Activated CD4-positive, CD25-positive, alpha-beta regulatory T cell treated with anti-CD3 and anti-CD28 coated beads, Interleukin-2, amount 50 U/mL, for 24 hours (primary cell): ENCODE measurements at regions not wholly inside any gene's neighbourhood (a gene's known extent, or its start where the extent isn't known, plus 50 kb on each side); places are given as distances from the start of the nearest gene placed in this dataset.

ENCODE experiments used
- ATAC-seq, 2 donors: fragments of 150-1000 bp; cut with Tn5 transposase; one replicate each; pipeline ENCODE4 v1.10.0; 2021; ENCODE audit warnings: mild to moderate bottlenecking in 1 of 2, moderate library complexity in 1 of 2

DNA sequence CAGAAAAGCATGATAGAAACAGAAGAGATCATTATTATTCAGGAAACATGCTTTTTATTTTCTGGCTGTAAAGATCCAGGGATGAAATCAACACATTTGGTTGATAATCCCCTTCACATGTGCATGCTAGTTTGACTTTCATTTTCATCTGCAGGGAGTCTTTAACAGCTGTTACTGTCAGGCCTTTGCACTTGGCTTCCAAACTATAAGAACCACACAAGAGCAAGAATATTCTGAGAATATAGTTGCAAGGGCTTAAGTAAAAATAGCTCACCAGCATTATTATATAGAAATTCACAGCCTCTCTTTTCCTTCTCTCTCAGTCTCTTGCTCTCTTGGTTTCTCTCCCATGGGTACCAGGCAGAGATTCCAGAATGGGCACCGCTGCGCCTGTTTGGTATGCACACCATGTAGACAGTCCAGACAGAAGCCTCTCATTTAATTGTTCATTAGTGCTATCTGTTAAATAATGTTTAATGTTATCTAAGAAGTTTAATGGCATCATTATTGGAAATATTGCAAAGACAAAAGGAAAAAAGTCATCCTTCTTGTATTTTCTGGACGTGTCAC, 622.3 kb upstream of the PLXNA2 start:
- no peak for ATAC-seq

DNA sequence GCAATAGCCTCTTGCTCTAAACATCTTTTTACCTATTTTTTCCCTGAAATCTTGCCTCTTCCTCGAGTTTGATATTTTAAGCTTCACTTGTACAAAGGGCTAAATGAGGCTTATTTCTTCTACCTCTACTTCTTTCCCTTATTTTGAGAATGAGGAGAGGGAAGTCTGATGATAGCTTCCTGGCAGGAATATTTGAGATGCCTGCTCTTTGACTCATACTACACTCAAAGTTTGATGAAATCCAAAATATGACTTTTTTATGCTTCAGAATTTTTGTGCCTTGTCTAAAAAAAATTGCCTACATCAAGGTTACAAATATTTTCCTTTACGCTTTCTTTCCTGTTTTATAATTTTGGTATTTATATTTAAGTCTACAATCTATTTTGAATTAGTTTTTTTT, 624.4 kb upstream of the PLXNA2 start:
- ATAC-seq = no peak

DNA sequence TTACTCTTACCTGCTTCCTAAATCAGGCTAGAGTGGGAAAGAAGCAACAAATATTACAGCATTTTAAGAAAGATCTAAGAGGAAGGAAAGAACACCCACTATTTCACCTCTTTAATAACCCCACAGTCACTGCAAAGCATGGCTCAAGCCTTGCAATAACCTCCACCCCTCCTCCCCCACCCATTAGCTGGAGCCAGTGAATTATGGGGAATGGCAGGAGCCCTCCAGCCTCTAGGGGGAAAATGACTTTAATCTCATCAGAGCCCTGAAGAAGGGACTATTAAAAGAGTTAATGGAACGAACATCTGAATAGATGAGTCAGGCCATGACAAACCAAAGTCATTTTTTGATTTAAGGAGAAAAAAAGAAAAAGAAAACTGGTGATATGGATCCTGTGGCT, 630.7 kb upstream of the PLXNA2 start:
- no peak for ATAC-seq

DNA sequence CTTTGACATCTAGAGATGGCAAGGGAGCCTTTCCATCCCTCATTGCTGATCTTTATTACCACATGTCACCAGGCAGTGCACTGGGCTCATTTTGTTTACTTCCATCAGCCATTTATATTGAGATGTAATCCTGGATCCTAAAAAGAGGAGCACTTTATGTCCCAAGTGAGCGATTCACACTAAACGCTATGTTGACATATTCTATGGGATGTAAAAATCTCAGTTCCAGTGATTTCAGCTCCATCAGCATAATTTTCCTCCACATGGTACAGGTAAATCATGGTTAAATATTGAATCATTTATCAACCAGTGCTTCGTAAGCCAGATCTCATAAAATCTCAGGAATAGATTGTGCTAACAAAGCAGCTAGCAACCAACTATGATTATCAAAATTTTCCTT, 634.8 kb upstream of the PLXNA2 start:
- ATAC-seq = no peak

DNA sequence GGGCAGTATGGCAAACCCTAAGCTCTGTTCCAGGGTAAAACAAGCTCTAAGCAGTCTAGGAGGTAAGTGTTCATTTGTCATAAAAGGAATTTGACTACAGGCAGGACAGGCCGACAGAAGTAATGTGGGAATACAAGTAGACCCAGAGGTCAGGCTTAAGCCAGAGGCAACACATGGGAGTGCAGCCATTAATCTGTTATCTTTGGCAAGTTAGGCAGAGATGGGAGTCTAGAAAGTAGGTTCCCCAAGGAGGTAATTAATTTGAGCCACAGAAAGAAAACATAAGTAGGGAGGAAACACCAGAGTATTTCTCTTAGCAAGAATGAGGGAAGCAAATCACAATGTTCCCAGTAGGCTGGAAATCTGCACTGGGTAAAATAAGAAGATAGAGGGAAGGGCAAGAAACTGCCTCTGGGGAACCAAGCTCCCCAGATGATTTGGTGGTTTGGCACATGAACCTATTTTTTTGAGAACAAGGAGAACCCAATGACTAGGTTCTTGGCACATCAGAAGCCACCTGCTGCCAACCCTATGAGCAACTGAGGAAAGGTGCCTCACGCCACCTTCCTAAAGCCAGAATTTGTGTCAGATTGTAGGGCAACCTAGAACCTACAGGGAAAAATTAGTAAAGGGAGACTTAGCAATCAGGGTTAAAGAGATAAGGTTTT, 636.4 kb upstream of the PLXNA2 start:
- ATAC-seq = no peak

DNA sequence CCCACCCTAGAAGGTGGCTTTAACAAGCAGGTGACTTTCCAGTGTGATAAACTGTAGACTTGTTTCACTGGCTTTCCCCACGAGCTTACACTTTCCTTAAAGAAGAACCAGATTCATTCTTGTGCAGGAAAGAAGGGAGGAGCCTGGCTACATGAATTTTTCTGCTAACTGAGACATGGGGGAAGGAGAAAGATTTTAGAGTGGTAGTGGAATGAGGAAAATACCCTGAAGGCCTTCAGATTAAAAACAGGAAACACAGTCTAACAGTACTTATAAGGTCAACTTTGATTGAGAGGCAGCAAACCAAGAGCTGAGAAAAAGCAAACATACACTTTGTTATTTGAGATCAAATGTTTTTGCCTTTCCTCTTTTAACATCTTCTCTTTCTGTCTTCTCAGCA, 640.9 kb upstream of the PLXNA2 start:
- no peak for ATAC-seq

DNA sequence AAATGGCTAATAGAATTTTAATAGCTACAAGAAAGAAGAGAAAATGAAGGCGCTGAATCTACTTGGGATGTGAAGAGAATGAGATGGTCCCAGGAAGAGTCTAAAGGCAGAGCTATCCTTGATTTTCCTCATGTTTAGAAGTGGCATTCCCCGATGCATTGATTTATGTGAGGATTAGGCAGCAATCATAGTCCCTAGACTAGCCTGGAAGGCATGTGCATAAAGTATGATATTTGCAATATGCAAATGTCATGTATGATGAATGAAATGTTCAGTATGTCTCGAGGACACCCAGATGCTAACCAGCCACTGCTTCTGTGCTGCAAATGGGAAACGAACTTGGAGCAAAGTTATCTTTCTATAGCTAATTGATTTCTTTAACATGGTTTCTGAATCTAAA, 641.5 kb upstream of the PLXNA2 start:
- ATAC-seq = no peak

DNA sequence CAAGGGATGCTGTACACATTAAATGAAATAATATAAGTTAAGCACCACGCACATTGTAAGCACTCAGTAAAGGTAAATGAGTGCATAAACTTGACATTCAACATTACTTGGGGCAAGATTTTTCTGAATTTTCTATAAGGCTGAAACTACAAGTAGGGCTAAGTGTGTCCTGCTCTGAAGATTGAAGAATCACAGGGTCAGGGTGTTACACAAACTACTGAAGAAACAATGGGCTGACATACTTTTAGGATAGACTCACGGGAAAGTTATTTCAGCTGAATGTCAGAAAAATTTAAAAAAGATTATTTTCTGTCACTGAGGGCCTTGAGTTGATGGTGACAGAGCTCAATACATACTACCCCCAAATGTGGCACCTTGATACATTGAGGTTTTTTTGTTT, 644.2 kb upstream of the PLXNA2 start:
- no peak for ATAC-seq

DNA sequence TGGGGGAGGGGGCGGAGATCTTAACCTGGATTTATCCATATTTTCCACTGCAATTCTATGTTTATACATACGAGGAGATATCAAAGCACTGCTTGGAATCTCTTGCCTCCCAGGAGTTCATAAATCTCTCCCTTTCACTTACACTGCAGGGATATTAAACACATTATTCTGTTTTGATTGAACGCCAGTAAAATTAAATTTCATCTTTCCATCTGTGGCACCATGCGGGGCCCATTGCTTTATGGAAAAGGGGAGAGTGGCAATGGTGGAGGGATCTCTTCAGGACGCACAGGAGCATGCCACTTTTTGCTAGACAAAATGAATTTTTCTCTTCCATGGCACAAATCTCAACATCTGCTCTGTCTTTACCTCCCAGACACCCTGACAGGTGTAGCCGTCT, 648.0 kb upstream of the PLXNA2 start:
- ATAC-seq = no peak

DNA sequence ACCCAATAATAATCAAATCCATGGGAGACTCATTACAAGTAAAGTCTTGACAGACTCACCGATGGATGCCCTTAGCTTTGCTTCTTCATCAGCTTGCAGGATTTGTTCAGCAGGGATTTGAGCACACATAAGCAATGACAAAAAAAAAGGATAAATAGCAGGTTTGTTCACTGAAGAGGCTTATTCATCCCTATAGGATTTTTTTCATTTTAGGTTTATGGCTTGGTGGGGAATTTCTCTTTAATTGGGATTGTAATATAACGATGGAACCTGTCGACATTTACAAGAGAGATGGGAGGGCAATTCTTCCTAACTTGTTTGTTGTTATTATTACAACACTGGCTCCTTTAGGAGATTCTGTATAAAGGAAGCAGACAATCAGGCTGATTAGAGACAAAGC, 649.1 kb upstream of the PLXNA2 start:
- ATAC-seq = no peak

DNA sequence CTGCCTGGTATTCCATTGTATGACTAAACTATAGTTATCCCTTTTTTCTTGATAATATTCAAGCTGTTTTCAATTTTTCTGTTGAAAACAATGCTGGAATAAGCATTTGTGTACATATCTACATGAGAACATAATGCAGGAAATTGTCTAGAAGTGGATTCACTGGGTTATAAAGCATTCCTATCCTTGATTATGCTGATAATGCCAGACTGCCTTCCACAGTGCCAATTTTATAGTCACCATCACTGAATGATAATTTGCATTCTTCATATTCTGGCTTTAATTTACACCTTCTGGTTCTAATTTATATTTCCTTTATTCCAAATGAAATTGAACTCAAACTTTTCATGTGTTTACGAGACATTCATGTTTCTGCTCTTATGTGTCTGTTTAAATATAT, 651.0 kb upstream of the PLXNA2 start:
- ATAC-seq = no peak

DNA sequence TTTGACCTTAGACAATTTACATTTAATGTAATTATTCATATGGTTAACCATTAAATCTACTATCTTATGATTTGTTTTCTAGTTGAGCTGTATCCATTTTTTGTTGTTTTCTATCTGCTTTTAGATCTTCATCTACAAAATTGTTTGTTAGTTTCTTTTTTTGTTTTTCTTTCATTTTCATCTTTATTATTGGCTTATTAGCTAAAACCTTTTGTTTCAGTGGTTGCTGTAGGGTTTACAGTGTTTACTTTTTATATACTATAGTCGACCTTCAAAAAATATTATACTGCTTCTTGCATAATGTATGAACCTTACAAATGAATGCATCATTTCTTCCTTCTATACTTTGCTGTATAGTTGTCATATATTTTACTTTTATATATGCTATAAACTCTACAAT, 651.6 kb upstream of the PLXNA2 start:
- ATAC-seq = no peak

DNA sequence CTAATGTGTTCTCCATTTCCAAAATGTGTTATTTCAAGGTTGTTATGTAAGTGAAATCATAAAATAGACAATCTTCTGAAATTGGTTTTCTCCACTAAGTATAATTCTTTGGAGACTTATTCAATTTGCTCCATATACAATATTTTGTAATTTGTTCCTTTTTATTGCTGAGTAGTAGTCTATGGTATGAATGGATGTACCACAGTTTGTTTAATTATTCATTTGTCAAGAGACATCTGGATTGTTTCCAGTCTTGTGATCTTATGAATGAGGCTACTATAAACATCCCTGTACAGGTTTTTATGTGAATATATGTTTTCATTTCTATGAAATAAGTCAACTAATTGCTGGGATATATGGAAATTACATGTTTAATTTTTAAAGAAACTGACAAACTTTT, 652.6 kb upstream of the PLXNA2 start:
- ATAC-seq = no peak

DNA sequence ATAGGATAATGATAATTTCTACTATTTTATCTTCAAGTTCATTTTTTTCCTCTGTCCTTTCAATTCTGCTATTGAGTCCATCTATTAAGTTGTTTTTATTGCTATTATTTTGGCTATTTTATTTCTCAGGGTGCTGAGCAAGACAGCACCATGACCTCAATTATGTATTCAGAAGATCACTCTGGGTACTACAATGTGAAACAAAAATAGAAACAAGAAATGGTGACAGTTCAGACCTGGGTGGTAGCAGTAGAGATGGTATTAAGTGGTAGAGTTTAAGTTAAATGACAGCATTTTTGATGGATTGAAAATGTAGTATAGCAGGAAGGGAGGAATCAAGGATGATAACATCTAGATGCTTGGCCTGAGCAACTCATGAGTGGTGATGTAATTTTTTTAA, 655.3 kb upstream of the PLXNA2 start:
- no peak for ATAC-seq

DNA sequence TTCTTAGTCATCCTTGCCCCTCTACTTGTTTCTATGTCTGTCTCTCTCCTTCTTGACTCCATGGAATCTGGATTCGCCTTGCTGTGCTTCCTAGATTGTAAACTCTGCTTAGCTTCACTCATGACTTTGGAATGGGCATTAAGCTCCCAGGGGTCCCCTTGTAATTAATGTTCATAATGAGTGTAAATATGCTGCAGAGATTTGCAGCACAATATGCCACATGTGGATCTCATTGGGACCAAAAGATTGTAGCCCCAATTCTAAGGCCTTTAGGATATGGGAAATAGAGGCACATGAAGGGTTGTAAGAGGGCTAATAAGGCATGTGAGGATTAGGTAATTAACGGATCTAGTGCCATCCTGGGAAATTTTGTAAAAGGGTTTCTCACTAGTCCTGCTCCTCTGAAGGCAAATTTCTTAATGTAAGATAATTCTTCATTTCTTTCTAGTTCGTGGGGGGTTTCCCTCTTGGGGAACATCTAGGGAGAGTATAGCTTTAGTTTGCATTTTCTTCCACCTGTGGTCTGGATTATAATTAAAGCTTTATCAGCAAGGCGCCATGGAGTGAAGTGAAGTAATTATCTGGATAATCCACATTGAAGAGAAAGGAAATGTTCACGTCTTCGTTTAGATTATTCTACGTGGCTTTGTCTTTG, 659.2 kb upstream of the PLXNA2 start:
- ATAC-seq = no peak

DNA sequence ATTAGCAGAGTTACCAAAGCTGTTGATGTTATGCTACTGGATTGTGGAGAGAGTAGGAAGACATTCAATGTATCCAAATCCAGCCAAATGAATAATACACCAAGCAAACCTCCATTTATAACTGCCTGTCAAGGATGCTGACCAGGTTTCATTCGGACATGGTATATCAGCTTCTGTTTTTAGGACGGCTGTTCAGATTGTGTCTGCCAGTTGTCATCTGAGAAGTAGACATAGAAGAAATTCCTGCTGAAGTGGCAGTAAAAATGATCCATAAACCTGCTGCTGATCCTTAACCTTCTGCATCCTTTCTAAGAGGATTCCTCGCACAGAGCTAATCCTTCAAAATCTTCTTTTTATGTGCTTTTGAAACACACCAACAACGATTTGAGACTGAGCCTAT, 663.6 kb upstream of the PLXNA2 start:
- ATAC-seq = no peak

DNA sequence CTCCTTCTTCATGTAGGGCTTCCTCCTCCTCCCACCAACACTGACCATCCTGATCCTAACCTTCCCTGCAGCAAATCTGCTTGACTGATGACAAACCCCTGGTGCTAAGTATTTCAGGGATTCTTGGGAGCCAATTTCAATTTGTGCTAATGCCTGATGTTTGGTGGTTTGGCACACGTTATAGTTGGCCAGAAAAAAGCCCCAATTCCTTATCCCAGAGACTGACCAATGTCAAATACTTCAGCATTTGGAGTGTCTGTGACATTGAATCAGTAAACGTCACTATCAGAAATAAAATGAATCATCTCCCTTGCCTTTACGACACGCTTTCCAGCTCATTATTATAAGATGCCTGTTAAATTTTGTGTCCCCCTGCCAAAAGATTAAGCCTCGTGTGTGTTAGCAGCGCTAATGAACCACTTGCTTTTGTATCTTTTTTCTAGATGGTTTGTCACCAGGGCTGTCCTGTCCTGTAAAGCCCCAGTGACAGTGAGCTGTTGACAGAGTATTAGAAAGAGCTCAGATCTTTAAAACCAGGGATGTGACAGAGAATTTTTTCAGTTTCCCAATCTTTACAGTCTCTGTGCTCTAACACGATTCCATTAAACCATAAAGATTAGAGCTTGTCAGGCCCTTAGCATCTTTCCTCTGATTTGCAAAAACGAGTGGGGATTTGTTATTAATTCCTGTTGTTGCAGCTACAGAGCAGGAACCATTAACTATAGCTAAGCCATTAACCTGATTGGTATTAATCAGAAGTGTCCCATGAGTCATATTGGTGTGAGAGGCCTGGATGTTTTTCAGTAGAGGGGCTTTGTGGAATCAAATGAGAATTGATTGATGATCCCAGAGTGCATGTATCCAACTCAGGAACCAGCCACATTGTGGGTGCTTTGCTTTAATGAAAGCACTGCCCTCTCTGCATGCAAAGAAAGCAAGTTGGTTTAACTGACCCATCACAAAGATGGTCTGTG, 665.1 kb upstream of the PLXNA2 start:
- no peak for ATAC-seq

DNA sequence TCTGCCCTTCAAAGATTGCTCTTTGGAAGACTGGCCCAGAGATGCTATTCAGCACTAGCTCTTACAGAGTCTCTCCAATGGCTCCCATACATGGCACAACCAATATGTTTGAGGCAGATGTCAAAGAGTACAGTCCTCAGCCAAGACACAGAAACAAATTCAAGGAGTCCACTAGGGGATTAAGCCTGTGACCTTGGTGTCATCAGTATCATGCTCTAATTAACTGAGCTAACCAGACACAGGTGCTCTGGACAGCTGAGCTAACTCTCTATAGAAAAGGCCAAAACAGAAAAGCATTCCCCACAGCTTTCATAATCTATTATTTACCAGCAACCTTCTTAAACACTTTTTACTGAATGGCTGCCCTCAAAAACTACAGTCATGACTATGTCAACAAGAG, 666.0 kb upstream of the PLXNA2 start:
- ATAC-seq = no peak

DNA sequence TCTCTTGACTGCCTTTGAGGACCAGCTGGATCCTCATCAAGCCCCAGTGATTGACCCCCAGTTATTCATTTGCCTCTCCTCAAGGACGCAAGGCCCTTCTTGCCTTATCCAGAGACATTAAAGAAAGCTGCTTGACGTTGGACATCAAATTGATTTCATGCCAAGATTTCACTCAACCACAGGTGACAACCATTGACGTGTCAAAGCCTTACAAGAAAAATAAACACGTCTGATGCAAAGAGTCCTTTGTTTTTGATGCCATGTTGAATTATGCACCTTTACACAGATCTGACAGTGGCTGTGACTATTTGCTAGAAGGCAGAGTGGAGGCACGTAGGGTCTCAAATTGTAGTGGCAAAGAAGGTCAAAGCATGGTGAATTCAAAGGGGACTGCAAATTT, 666.2 kb upstream of the CAMK1G start:
- no peak for ATAC-seq

DNA sequence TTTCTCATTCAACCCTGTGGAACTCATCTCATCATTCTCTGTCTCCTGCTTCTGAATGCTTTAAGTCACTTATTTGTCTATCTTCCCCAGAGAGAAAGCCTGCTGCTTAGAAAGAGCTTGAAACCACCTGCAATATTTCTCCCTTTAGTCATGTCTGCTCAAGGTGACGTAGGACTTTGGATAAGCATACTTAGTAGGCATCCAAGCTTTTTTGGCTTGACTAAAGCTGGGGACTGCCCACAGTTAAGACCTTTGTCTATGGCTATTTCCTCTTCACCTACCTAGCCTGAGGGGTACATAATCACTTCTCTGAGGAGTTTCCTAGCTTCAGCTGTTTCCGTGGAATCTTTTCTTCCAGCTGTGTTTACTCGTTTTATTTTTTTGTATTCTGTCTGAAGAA, 665.8 kb upstream of the CAMK1G start:
- no peak for ATAC-seq

DNA sequence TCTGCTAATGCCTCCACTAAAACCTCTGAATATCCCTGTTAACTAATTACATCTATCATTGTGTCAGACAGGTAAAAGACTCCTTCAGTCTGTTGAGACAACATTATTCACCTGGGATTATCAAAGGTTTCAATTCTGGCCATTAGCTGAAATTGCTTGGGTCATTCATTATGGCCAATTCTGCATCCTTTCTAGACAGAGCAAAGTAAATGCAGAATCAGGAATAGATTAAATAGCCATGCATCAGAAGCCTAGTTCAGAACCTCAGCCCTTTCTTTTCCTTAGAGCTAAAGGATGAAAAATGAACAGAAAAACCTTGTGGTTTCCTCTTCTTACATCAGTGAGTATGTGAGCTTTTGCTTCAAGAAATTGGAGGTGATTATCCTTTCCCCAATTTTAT, 665.4 kb upstream of the CAMK1G start:
- no peak for ATAC-seq

DNA sequence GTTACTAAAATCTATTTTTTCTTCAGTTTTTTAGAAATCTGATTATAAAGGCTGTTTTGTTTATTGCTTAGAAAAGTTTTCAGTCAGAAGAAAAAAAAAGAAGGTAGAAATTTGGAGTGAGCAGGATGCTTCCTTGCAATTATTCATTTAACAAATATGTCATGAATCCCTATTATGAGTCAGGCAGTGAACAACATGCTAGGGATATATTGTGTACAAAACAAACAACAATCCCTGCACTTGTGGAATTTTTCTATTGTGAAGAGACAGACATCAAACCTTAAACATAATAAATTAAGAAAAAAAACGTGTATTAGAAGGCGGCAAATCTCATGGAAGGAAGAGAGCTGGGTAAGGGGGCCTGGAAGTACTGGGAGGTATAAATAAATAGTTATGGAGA, 664.1 kb upstream of the CAMK1G start:
- no peak for ATAC-seq

DNA sequence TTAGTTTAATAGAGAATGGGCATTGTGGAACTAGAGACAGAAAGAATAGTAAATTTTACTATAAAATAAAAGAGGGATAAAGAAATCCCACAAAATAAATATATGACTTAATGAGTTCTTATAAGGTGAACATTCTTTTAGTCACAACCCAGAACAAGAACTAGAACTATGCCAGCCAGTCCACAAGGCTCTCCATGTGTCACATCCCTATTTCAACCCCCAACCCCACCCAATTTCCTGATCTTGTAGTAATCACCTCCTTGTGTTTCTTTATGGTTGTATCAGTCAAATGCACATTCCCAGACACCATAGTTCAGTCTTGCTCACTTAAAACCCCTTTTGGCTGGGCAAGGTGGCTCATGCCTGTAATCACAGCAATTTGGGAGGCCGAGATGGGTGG, 662.3 kb upstream of the CAMK1G start:
- ATAC-seq = no peak

DNA sequence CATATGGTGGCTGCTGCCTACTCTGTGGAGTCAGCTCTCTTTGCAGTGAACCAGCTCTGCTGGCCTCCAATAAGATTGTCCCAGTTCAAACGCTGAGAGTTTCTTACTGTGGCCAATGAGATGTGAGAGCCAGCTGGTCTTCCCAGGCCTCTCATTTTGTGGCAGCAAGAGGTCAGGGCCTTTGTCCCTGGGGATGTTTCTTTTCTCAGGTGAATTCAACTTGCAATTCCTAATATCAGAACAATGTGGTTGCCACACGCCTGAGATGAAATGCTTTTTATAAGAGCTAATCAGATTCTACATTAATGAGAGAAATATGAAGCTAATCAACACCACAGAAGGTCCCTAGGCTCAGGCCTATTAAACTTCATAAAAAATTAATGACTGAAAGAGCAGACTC, 660.1 kb upstream of the CAMK1G start:
- ATAC-seq = no peak
